ENCODE measurements at regions not wholly inside any gene's neighbourhood (a gene's known extent, or its start where the extent isn't known, plus 50 kb on each side); places are given as distances from the start of the nearest gene placed in this dataset.

- DNase-seq (no peak), ATAC-seq (no peak)
- no peaks in the 10 kb centered on the region for H3K27me3 ChIP-seq (ENCODE audit: control insufficient read depth, insufficient read depth)
- no peaks in the 10 kb centered on the region for H3K9me3 ChIP-seq (ENCODE audit: control insufficient read depth, low read length)
- H3K27ac ChIP-seq (ENCODE audit: low read length), result no peak overlapping the region
- WGBS, result 59% methylated on average over 2 of the region's 2 CpGs
- H3K4me3 ChIP-seq (ENCODE audit: low read length), result no peak overlapping the region
- H3K4me1 ChIP-seq (ENCODE audit: control insufficient read depth, insufficient read depth, low read length), result no peaks in the 10 kb centered on the region
- intact Hi-C loops (cut with DNase I), result no loop called here
Measured at GRCh38 chr3:22257252-22257651, 506.2 kb upstream of the ZNF385D start.

DNA sequence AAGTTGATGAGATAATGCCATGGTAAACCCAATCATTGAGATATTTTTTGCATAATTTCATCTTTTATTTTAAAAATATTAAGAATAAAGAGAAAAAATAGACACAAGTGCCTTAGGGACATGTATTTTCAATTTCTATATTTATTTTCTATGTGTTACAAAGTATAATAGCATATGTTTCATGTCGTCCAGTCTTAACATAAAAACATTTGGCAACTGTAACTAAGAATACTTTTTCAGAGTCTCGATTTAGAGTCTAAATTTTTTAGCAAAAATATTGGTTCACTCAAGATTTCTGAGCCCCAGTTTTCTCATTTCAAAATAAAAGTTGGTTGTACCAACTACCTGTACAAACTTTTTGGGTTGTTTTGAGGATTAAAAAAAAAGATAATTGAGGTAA, 511.4 kb upstream of the ZNF385D start:
- no peak overlapping the region for H3K4me3 ChIP-seq (ENCODE audit: low read length)
- no peaks in the 10 kb centered on the region for H3K27me3 ChIP-seq (ENCODE audit: control insufficient read depth, insufficient read depth)
- no peaks in the 10 kb centered on the region for H3K9me3 ChIP-seq (ENCODE audit: control insufficient read depth, low read length)
- ATAC-seq (no peak), DNase-seq (no peak)
- H3K4me1 ChIP-seq (ENCODE audit: control insufficient read depth, insufficient read depth, low read length), result no peaks in the 10 kb centered on the region
- WGBS, result 30% methylated on average over 2 of the region's 2 CpGs
- H3K27ac ChIP-seq (ENCODE audit: low read length), result no peak overlapping the region
- intact Hi-C loops (cut with DNase I), result no loop called here

- WGBS, result 66% methylated on average over 2 of the region's 2 CpGs
- H3K27ac ChIP-seq (ENCODE audit: low read length), result no peak overlapping the region
- H3K9me3 ChIP-seq (ENCODE audit: control insufficient read depth, low read length), result no peaks in the 10 kb centered on the region
- no peak for ATAC-seq
- DNase-seq, result no peak
- intact Hi-C loops (cut with DNase I), result no loop called here
- H3K27me3 ChIP-seq (ENCODE audit: control insufficient read depth, insufficient read depth), result no peaks in the 10 kb centered on the region
- H3K4me1 ChIP-seq (ENCODE audit: control insufficient read depth, insufficient read depth, low read length), result no peaks in the 10 kb centered on the region
- no peak overlapping the region for H3K4me3 ChIP-seq (ENCODE audit: low read length)
Measured at GRCh38 chr3:22263042-22263441, 512.0 kb upstream of the ZNF385D start.

GRCh38 chr3:22265403-22265802, 514.4 kb upstream of the ZNF385D start:
- no peak for ATAC-seq
- 78% methylated on average over 5 of the region's 5 CpGs for WGBS
- H3K27me3 ChIP-seq (ENCODE audit: control insufficient read depth, insufficient read depth), result no peaks in the 10 kb centered on the region

GRCh38 chr3:22269831-22270230, 518.8 kb upstream of the ZNF385D start:
- no peaks in the 10 kb centered on the region for H3K27me3 ChIP-seq (ENCODE audit: control insufficient read depth, insufficient read depth)
- H3K27ac ChIP-seq (ENCODE audit: low read length), result no peak overlapping the region
- 29% methylated on average over 2 of the region's 2 CpGs for WGBS
- ATAC-seq (no peak), DNase-seq (peak in 1 of 3 donors; percentile 20)
- H3K4me3 ChIP-seq (ENCODE audit: low read length), result no peak overlapping the region
- no peaks in the 10 kb centered on the region for H3K9me3 ChIP-seq (ENCODE audit: control insufficient read depth, low read length)
- H3K4me1 ChIP-seq (ENCODE audit: control insufficient read depth, insufficient read depth, low read length), result no peaks in the 10 kb centered on the region
- intact Hi-C loops (cut with DNase I), result no loop called here

More at GRCh38 chr3:22265403-22265802, 514.4 kb upstream of the ZNF385D start:
- Histone ChIP-seq H3K4me3 (ENCODE audit: low read length) (no peak overlapping the region), H3K27ac (ENCODE audit: low read length) (no peak overlapping the region), H3K4me1 (ENCODE audit: control insufficient read depth, insufficient read depth, low read length) (no peaks in the 10 kb centered on the region), H3K9me3 (ENCODE audit: control insufficient read depth, low read length) (no peaks in the 10 kb centered on the region)
- intact Hi-C loops (cut with DNase I), result no loop called here
- no peak for DNase-seq

DNA sequence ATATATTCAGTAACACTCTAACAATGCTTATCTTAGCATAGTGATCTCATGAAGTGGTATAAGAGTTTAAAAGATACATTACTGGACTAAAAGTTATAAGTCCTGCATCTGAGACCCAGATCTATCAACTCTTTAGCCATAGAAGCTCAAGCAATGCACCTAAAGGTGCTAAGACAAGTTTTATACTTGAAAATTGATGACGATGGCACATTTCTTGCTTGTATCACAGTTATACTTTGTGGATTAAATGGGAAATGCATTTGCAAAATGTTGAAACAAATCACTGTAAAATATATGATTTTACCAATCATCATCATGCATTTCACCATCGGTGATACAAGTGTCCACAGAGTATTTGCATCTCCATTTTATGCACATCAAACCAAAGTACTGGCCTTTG, 525.3 kb upstream of the ZNF385D start:
- intact Hi-C loops (cut with DNase I), result no loop called here
- DNase-seq (no peak), ATAC-seq (no peak)
- H3K4me3 ChIP-seq (ENCODE audit: low read length), result no peak overlapping the region
- WGBS, result 85% methylated on average over 2 of the region's 2 CpGs
- no peaks in the 10 kb centered on the region for H3K4me1 ChIP-seq (ENCODE audit: control insufficient read depth, insufficient read depth, low read length)
- H3K27me3 ChIP-seq (ENCODE audit: control insufficient read depth, insufficient read depth), result no peaks in the 10 kb centered on the region
- no peaks in the 10 kb centered on the region for H3K9me3 ChIP-seq (ENCODE audit: control insufficient read depth, low read length)
- no peak overlapping the region for H3K27ac ChIP-seq (ENCODE audit: low read length)

- no peak overlapping the region for H3K4me3 ChIP-seq (ENCODE audit: low read length)
- H3K27ac ChIP-seq (ENCODE audit: low read length), result no peak overlapping the region
- DNase-seq (no peak), ATAC-seq (no peak)
- H3K9me3 ChIP-seq (ENCODE audit: control insufficient read depth, low read length), result no peaks in the 10 kb centered on the region
- intact Hi-C loops (cut with DNase I), result no loop called here
- H3K4me1 ChIP-seq (ENCODE audit: control insufficient read depth, insufficient read depth, low read length), result no peaks in the 10 kb centered on the region
- WGBS, result 70% methylated on average over 1 of the region's 1 CpG
- no peaks in the 10 kb centered on the region for H3K27me3 ChIP-seq (ENCODE audit: control insufficient read depth, insufficient read depth)
Measured at GRCh38 chr3:22284559-22284958, 533.5 kb upstream of the ZNF385D start.

DNA sequence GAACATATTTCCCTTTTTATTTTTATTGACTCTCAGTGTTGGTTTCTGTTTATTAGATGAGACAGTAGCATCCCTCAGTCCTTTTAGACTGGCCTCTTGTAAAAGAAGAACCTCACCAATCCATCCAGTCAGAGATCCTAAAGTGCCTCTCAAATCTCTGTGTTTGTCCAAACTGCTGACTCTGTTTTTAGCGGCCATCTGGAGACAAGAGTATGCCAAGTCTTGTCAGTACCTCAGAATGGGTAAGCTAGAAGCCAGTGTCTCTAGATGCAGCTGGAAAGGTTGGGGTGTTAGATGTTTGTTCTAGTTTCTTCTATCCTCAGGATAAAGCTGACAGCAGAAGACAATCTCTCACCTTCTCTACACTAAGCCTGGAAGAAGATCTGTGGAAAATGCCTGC, 537.7 kb upstream of the ZNF385D start:
- Histone ChIP-seq H3K9me3 (ENCODE audit: control insufficient read depth, low read length) (no peaks in the 10 kb centered on the region), H3K27me3 (ENCODE audit: control insufficient read depth, insufficient read depth) (no peaks in the 10 kb centered on the region), H3K4me1 (ENCODE audit: control insufficient read depth, insufficient read depth, low read length) (no peaks in the 10 kb centered on the region), H3K27ac (ENCODE audit: low read length) (no peak overlapping the region), H3K4me3 (ENCODE audit: low read length) (no peak overlapping the region)
- intact Hi-C loops (cut with DNase I), result no loop called here
- DNase-seq, result no peak
- no peak for ATAC-seq
- WGBS, result 37% methylated on average over 1 of the region's 1 CpG

DNA sequence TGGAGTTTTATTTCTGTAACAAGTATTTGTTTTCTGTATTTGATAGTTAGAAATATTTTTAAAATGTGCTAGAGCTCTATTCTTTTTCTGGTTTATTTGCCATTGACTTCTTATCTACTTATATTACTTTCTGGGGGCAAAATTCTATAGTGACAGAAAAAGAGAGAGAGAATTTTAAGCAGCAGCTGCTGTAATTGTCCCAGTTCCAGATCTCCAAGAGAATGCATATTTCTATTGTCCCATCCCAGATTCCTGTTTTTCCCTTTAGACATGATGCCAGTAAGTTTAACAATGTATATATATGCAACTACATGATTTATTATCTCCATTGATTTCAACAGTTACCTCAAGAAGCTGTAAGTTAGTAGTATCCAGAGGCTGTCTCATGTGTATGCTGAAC, 541.7 kb upstream of the ZNF385D start:
- no peaks in the 10 kb centered on the region for H3K27me3 ChIP-seq (ENCODE audit: control insufficient read depth, insufficient read depth)
- no peaks in the 10 kb centered on the region for H3K4me1 ChIP-seq (ENCODE audit: control insufficient read depth, insufficient read depth, low read length)
- intact Hi-C loops (cut with DNase I), result no loop called here
- no peak overlapping the region for H3K27ac ChIP-seq (ENCODE audit: low read length)
- H3K9me3 ChIP-seq (ENCODE audit: control insufficient read depth, low read length), result no peaks in the 10 kb centered on the region
- DNase-seq (no peak), ATAC-seq (no peak)
- no peak overlapping the region for H3K4me3 ChIP-seq (ENCODE audit: low read length)

GRCh38 chr3:22296601-22297000, 545.6 kb upstream of the ZNF385D start:
- no peaks in the 10 kb centered on the region for H3K9me3 ChIP-seq (ENCODE audit: control insufficient read depth, low read length)
- H3K27me3 ChIP-seq (ENCODE audit: control insufficient read depth, insufficient read depth), result no peaks in the 10 kb centered on the region
- H3K27ac ChIP-seq (ENCODE audit: low read length), result no peak overlapping the region
- peak in 2 of 3 donors; percentile 7 to 44 for DNase-seq
- intact Hi-C loops (cut with DNase I), result no loop called here
- no peaks in the 10 kb centered on the region for H3K4me1 ChIP-seq (ENCODE audit: control insufficient read depth, insufficient read depth, low read length)
- no peak overlapping the region for H3K4me3 ChIP-seq (ENCODE audit: low read length)
- no peak for ATAC-seq

DNA sequence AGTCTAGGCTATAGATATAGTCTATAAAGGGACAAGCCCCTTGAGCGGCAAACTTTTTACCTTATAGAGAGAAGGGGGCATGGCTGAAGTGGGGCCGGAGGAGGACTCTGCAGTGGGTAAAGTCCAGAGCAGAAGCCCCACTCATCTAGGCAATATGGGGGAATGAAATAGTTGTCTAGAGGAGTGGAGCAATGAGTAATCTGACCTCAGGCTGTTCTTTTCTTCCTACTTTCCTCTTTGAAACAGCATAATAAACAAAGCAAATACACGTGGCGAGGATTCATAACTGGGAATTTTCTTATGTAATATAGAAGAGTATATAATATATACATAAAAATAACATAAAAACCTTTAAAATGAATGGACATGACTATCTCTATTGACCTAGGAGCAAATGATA, 546.4 kb upstream of the ZNF385D start:
- Histone ChIP-seq H3K9me3 (ENCODE audit: control insufficient read depth, low read length) (no peaks in the 10 kb centered on the region), H3K27ac (ENCODE audit: low read length) (no peak overlapping the region), H3K4me3 (ENCODE audit: low read length) (no peak overlapping the region), H3K4me1 (ENCODE audit: control insufficient read depth, insufficient read depth, low read length) (no peaks in the 10 kb centered on the region), H3K27me3 (ENCODE audit: control insufficient read depth, insufficient read depth) (no peaks in the 10 kb centered on the region)
- no peak for DNase-seq
- no peak for ATAC-seq
- intact Hi-C loops (cut with DNase I), result no loop called here
- 91% methylated on average over 4 of the region's 4 CpGs for WGBS

DNA sequence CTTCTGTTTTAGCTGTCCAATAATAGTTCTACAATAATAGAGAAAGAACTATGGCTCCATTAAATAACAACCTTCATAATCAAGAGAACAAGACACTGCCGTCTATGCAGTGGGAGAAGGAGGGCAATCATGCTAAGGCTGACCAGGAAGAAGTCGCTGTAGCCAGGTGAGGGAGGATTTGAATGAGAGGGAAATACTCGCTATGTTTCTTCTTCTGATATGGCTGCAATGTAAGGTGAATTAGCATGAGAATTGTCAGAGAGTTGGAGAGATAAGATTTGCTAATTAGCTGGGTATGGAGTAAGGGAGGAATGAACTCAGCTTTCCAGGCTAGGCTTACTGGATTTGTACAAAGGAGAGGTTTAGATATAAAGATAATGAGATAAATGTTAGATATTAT, 555.4 kb upstream of the ZNF385D start:
- 53% methylated on average over 3 of the region's 3 CpGs for WGBS
- ATAC-seq, result no peak

More for the DNA sequence above, 555.4 kb upstream of the ZNF385D start:
- no peak for DNase-seq
- H3K27ac ChIP-seq (ENCODE audit: low read length), result no peak overlapping the region
- H3K4me3 ChIP-seq (ENCODE audit: low read length), result no peak overlapping the region
- H3K9me3 ChIP-seq (ENCODE audit: control insufficient read depth, low read length), result no peaks in the 10 kb centered on the region
- intact Hi-C loops (cut with DNase I), result no loop called here
- no peaks in the 10 kb centered on the region for H3K27me3 ChIP-seq (ENCODE audit: control insufficient read depth, insufficient read depth)
- H3K4me1 ChIP-seq (ENCODE audit: control insufficient read depth, insufficient read depth, low read length), result no peaks in the 10 kb centered on the region

Data from right cardiac atrium (tissue), 5 donors.